GM19239 (cell line): ENCODE measurements at regions not wholly inside any gene's neighbourhood (a gene's known extent, or its start where the extent isn't known, plus 50 kb on each side); places are given as distances from the start of the nearest gene placed in this dataset.

Source experiments
- DNase-seq: peaks from one replicate; pipeline ENCODE4 v3.0.0; 2011; ENCODE audit warnings: low spot score; ENCODE audit not compliant: insufficient read length
- FAIRE-seq: peaks from 2 replicates; lab custom pipeline; 2011; peaks lifted over from hg19 to GRCh38; lab: Jason Lieb, UNC

DNA sequence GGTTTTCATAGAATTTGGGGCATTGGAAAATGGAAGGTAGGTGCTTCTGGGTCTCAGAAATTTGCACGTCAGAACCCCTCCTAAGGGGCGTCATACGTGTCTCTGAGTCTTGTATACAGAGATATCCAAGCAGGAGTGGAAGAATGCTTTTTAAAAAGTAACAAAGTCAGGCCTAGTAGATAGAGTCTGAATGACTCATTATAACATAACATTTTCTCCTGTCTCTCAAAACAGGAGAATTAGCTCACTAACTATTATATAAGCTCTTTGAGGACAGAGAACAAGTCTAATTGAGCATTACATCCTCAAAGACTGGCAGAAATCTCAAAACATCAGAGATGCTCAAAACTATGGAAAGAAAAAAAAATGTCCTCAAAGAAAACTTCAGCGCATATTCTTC lies 86.1 kb upstream of the CCL2 start:
- DNase-seq, result no peak
- no peak for FAIRE-seq

DNA sequence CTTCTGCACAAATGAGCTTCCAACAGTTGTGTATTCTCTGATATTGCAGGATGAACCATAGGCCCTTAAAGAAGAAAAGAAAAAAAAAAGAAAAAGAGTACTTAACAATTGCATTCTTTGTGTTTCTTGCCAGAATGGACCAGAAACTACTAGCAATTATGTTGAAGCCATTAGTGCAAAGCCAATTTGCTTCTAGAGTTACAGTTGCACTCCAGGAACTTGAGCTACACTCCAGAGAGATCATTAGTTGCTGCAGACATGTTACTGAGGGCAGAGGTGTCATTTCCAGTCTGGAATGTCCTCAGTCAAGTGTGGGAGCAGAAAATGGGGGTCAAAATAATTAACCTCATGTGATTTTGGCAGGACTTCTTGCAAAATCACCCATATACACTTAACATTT lies 85.6 kb upstream of the CCL2 start:
- DNase-seq (no peak), FAIRE-seq (no peak)

DNA sequence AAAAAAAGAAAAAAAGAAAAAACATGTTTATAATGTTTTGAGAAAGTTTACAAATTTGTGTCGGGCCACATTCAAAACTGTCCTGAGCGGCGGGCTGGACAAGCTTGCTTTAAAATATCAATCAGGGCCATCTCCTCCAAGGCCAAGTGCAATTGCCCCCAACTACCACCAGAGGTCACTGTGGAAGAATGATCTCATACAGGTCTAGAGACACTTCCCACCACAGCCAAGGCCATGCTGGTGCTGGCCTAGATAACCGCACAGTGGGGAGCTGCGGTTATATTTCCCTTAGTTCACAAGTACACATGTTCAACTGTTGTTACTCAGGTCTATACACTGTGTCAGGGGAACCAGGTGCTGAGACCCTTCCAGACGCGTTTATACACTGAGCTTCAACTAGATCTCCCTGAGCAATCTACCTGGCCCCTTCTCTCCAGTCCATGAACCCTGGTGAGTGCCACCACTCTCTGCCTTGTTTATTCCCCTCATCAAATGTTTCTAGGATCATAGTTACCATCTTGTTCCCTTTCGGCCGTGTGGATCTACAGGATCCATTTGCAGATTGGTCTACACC lies 83.8 kb upstream of the CCL2 start:
- DNase-seq, result peak; percentile 49
- peak; percentile 75 for FAIRE-seq

DNA sequence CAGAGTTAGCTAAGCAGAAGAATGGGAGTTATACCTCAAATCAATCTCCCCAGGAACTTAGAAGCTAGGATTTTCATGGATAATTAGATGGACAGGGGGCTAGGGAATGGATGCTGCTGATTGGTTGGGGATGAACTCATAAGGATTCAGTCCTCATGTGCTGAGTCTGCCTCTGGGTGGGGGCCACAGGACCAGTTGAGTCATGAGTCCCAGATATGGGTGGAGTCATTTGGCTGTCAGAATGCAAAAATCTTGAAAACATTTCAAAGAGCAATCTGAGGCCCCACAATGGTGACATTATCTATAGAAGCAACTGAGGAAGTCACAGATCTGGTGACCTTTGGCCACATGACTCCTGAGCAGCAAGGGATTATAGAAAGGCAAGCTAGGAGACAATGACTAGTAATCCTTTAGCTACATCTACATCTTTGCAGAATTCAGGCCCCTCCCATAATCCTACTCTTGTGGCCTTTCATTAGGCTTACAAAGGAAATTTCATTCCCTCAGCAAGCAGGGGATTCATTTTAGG lies 82.6 kb upstream of the CCL2 start:
- DNase-seq (no peak), FAIRE-seq (no peak)

DNA sequence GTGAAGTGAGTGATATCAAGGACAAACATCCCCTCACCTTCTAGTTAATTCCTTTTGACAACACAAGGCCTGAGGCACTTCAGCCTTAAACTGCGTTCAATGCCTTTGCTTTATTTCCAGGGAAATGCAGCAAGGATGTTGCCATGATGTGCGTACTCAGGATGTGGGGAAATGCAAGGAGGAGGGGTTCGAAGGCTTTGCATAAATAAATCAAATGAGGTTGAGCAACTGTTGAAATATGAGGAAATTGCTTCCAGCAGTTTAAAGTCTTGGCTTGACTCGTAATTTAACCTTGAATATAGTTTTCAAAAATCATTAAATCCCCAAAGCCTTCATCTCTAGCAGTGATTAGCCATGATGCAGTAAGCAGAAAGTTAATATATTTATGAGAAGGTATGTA lies 81.8 kb upstream of the CCL2 start:
- FAIRE-seq (no peak), DNase-seq (no peak)

DNA sequence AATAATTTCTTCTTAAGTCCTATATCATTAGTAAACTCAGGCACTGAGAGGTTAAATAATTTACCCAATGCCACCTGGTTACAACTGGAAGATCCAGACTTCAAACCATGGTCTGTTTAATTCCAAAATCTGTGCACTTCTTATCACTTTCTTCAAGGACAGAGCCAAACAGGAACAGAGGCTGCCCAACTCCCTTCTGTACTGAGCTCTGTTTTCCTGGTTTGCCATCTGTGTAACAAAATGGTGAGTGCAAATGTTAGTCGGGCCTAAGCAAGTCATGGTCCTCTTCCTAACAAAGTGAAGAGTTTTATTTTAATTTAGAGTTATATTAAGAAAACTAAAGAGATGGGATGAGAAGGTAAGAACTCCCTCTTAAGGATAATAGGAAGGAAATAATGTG lies 80.6 kb upstream of the CCL2 start:
- DNase-seq (no peak), FAIRE-seq (no peak)

DNA sequence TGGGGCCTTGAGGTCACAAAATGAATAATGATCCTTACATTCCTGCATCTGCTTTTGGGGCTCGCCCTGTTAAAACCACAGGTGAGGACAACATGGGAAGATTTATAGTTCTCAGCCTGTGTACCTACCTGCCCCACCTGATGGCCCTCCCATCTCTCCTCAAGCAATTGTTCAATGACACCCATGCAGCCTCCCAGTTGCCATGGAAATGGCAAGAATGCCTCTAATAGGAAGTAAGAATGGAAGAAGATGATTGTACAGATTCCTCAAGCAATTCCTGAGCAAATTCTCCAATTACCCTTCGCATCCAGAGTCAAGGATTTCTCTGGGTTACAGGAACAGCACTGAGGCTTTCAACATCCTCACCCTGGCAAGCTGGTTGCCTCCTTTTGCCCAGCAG lies 78.6 kb upstream of the CCL2 start:
- FAIRE-seq (no peak), DNase-seq (no peak)

DNA sequence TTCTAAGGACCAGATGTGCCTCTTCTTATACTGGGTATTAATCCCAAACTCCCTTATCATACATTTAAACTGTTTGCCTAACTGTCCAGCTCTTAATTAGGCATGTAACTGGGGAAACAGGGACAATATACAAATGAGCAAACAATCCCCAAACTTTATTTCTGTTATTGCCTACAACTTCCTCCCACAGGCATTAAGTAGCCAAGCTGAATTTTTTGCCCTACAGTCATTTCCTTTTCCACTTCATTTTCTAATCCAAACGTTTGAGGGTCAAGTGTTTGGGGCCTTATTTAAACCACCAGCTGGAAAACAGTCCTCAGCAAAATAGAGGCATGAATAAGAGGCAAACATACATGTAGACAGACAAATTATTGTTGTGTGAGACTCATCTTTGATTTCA lies 77.4 kb upstream of the CCL2 start:
- no peak for FAIRE-seq
- no peak for DNase-seq

DNA sequence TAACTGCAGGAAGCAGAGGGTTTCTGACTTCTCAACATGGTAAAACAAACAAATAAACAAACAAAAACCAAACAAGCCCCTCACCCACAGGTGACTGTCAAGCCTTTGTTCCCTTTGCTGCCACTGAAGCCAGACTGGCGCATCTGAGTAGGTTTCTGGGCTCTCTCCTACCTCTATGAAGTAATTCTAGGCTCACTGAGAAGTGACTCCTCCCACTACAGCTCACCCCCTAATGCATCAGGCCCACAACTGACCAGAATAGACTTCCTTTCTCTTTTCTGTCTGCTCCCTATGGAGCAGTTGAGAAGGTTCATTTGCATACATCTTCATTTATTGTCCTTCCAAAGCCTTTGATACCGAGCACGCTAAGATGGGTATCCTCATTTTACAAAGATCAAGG lies 77.0 kb upstream of the CCL2 start:
- FAIRE-seq (no peak), DNase-seq (no peak)

DNA sequence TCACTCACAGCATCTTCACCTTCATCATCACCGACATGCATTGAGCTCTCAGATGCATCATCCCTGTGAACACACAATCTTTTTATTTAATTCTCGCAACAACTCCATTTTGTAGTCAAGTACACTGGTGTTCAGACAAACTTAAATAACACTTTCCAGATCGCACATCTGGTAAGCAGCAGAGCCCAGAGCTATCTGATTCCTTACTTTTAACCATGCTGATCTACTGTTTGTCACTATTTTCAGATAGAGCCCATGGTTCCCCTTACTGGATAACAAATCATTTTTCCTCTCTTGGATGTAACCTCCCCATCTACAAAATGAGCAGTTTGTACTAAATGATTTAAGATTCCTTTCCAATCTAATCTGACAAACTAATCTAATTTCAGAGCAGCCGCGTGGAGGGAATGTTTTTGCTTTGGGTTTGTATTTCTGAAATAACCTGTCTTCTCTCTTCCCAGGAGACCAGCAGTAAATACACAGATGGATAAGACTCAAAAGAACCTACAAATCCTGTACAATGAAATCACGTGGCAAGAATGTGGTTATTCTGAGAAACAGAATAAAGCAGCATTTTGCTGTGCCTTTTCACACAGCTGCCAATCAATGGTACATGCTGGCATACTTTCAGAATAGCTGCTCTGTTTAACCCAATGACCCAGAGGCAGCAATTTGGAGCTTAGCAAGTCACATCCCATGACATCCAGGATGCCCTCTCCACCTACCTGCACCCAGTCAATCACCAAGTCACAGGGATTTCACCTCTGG lies 72.9 kb upstream of the CCL2 start:
- FAIRE-seq (no peak), DNase-seq (no peak)

DNA sequence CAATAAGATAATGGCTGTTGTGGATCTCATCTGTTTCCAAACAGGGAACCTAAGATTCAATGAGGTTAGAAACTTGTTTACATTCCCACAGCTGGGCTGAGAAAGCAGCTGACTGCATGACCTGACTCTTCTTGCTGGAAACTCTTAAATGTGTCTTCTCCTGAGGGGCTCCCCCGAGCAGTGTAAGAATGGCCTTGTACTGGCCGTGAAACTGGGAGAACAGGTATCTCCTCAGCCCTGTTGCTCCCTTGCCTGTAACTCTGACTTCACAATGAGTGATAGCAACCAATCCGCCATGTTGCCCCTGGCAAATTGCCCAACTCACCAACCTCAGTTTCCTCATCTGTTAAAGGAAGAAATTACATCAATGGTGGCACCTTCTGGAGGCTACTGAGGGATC lies 59.1 kb upstream of the CCL2 start:
- FAIRE-seq, result no peak
- DNase-seq, result no peak

DNA sequence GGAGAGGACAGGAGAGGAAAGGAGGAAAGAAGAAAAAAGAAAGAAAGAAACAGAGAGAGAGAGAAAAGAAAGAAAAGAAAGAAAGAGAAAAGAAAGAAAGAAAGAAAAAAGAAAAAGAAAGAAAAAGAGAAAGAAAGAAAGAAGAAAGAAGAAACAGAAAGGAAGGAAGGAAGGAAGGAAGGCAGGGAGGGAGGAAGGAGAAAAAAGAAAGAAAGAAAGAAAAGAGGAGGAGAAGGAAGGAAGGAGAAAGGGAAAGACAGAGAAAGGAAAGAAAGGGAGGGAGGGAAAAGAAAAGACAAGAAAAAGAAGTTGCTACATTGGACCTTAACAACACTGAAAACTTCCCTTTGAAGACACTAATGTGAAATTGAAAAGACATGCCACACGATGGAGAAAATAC lies 56.6 kb upstream of the CCL2 start:
- no peak for FAIRE-seq
- no peak for DNase-seq

DNA sequence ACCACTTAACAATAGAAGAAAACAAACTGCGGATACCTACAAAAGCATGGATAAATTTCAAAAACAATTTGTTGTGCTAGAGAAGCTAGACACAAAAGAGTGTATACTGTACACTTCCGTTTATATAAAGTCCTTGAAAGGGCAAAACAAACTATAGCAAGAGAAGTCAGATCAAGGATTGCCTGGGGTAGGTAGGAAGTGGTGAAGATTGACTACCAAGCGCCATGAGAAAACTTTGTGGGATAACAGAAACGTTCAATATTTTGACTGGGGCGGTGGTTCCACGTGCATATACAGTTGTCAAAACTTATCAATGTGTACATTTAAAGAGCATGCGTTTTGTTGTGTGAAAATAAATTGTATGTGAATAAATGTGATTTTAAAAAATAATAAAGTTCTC lies 55.6 kb upstream of the CCL2 start:
- DNase-seq, result no peak
- FAIRE-seq, result no peak

DNA sequence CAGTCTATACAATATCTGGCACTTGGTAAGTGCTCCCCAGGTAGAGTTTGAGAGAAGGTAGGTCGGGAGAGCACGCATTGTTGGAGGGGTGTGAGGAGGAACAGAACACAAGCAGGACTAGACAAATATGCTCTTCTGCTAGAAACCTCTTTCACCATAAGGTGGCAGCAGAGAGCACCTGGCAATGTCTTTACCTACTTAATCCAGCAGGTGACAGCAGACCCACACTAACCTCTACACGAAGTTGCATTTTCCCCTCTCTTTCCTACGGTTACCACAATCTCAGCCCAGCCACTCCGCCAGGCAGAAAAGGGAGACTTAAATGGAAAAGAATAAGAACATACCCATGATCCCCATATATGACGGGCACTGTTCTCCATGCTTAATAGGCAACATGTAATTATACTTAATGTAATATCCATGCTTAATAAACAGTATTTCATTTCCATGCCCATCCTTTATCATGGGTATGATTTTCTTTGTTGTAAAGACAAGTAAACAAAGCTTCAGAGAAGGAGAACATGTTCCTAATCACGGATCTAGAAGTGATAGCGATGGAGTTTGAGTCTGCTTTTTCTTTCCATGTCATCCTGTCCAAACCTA lies 55.1 kb upstream of the CCL2 start:
- FAIRE-seq (peak; percentile 87), DNase-seq (peak; percentile 62)

DNA sequence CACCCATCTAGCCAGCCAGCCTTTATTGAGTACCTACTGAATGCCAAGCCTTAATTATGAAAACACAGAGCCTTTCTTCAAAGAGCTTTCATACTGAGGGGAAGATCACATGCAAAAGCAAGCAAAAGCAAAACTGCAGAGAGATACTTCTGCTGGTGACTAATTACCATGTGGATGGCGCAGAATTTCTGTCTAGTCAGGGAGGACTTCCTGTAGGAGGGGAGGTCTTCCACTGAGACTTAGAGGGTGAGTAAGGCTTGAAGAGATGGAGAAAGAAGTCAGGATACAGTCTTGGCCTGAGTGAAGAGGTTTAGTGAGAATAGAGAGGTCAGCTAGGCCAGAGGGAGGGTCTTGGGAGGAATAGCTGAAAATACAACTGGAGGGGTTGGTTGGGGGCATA lies 53.9 kb upstream of the CCL2 start:
- no peak for FAIRE-seq
- no peak for DNase-seq

DNA sequence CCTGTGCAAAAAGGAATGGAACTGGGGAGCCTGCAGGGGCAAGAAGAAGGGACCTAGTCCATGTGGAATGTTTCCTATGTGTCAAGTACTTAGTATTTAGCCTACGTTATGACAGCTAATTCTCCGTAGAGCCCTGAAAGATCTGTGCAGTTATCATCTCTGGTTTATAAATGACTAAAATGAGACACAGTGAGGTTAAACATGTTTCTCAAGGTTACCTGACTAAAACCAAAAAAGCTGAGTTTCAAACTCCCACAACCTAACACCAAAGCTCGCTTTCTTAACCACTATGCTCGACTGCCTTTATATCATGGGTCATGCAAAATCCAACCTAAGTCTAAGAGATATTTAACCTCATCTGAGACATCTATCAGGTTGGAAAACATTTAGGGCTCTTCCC lies 53.3 kb upstream of the CCL2 start:
- DNase-seq, result no peak
- no peak for FAIRE-seq

DNA sequence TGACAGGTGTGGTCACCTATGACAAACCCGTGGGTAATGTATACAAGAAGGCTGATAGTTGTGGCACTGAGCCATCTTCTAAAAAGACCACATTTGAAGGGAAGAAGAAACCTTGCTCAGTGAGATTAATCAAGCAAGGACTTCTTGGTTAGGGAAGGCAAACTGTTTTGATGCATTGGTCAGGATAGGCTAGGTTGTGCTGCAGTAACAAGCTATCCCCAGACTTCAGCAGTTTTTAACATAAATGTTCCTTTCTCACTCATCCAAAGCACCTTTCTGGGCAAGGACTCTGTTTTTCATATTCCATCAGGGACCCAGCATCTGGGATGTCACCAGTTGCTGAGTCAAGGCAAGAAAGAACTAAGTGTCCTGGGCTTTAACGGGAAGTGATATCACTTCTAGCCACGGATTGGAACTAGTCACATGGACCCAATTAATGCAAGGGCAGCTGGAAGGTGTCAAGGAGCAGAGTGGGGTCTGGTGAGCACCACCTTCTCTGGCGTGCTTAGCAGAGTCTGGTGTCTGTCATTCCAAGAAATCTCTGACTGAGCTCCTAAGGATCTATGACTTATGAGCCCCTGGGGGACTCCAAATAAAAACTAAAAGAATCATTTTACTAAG lies 52.0 kb upstream of the CCL2 start:
- no peak for FAIRE-seq

DNA sequence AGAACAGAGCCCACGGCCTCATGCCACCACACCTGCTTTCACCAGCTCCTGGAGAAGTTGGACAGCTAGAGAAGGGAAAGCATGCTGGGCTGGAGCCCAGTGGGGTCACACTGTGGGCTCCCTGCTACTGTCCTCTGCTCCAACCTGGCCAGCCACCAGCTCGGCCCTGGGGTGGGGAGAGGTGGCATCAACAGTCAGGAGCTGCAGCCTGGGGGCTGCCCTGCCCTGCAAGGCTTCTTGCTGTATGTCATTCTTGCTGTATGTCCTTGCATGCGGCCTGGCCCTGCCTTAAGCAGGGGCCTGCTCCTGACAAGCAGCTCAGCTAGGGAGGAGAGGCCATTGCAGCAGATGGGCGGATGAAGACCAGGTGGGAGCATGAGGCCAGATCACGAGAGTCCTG lies 50.7 kb upstream of the CCL2 start:
- DNase-seq, result no peak
- no peak for FAIRE-seq

More for the DNA sequence above, 52.0 kb upstream of the CCL2 start:
- DNase-seq, result no peak
